HG03469 (cell line): ENCODE measurements at regions not wholly inside any gene's neighbourhood (a gene's known extent, or its start where the extent isn't known, plus 50 kb on each side); places are given as distances from the start of the nearest gene placed in this dataset.

ENCODE experiments used
- ATAC-seq: cut with Tn5 transposase; IDR thresholded peaks from one replicate; pipeline ENCODE4 v1.9.1; 2021; ENCODE audit warnings: mild to moderate bottlenecking, moderate library complexity, moderate number of reproducible peaks; ENCODE audit not compliant: unreplicated experiment

GRCh38 chr12:107271523-107271922 lies 178.2 kb upstream of the CRY1 start:
- no peak for ATAC-seq

DNA sequence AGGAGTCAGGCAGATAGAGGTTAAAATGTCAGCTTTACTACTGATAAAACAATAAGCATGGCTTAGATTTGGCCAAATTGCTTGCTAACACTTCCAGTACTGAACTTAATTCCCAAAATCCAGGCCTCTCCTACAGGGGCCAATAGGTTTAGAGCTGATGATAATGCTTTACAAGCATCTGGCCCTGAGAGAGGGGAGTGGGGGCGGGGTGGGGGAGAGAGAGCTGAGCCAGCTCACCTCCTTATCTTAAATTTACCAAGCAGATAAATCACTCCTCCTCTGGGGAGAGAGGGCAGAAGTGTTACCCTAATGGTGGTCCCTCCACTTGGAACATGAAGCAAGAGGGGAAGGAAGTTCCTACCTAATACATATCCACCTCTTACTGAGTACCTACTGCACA lies 182.2 kb upstream of the CRY1 start:
- no peak for ATAC-seq

DNA sequence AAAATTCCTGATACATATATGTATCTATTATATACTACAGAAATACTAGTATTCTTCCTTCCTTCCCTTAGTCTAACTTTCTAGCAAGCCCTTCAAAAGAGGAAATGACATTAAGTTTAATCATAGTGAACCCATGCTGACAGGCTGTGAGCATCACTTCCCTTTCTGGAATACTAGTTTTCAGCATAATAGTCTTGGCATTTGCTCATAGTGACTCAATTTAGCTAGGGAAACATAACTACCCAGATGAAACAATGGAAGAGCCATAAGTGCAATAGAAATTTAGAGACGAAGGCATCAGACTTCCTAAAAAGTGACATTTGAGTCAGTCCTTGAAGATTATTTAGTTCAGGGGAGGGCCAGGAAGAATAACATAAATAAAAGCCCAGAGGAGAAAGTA lies 184.5 kb upstream of the CRY1 start:
- no peak for ATAC-seq

DNA sequence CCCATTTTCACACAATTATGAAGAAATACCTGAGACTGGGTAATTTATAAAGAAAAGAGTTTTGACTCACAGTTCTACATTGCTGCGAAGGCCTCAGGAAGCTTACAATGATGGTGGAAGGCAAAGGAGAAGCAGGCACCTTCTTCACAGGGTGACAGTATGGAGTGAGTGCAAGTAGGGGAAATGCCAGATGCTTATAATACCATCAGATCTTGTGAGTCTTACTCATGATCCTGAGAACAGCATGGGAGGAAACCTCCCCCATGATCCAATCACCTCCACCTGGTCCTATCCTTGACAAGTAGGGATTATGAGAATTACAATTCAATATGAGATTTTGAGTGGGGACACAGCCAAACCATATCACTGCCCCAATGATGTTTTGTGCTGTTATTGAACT lies 189.3 kb upstream of the CRY1 start:
- ATAC-seq = no peak

DNA sequence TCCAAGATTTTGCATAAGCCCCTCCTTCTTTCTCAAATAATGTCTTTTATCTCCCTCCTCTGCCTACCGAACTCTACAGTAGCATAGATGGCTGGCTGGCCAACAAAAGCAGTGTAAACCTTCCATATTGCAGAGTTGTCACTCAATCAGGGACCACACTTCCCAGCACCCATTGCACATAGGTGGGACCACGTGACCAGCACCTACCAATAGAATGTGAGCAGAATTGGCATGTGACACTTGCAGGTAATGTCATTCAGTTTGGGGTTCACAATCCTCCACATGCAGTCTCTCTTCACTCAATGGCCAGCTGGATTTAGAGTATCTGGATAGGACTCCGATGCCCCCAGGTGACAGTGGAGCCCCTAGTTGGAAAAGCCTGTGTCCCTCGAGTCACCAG lies 190.3 kb upstream of the CRY1 start:
- no peak for ATAC-seq

GRCh38 chr12:107284692-107285091 lies 191.3 kb upstream of the CRY1 start:
- no peak for ATAC-seq

- no peak for ATAC-seq
Measured at GRCh38 chr12:107287436-107288413, 194.4 kb upstream of the CRY1 start.

- ATAC-seq = no peak
Measured at GRCh38 chr12:107288414-107289127, 195.2 kb upstream of the CRY1 start.

DNA sequence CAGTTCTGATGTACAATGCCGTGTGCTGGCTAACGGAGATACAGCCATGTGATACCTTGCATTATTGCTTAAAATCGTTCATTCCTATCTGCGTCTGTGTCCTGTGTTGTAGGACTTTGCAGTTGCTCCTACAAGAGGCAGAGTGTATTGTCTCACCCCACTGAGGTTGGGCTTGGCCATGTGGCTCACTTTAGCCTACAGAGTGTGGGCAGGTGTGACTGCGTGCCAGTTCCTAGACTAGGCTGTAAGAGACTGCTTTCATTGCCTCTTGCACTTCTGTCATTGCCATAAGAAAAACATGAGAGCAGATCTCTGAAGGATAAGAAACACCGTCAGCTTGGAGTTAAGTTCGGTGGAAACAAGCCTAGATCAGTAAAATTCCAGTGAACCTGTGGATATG lies 197.7 kb upstream of the CRY1 start:
- ATAC-seq = no peak

DNA sequence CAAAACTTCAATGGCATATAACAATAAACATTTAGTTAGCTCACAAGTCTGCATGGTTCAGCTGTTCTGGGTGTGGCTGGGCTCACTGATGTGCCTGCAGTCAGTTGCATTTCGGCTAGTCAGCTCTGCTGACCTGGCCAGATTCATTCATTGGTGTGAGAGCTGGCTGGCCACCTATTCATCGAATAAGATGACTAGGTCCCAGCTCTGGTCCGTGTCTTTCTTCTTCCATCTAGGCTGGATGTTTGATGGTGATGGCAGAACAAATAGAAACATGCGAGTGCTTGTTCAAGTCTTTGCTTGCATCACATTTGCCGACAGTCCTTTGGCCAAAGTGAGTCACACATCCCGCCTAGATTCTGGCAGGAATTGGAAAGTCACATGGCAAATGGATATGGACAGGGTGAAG lies 203.3 kb upstream of the CRY1 start:
- ATAC-seq = no peak

DNA sequence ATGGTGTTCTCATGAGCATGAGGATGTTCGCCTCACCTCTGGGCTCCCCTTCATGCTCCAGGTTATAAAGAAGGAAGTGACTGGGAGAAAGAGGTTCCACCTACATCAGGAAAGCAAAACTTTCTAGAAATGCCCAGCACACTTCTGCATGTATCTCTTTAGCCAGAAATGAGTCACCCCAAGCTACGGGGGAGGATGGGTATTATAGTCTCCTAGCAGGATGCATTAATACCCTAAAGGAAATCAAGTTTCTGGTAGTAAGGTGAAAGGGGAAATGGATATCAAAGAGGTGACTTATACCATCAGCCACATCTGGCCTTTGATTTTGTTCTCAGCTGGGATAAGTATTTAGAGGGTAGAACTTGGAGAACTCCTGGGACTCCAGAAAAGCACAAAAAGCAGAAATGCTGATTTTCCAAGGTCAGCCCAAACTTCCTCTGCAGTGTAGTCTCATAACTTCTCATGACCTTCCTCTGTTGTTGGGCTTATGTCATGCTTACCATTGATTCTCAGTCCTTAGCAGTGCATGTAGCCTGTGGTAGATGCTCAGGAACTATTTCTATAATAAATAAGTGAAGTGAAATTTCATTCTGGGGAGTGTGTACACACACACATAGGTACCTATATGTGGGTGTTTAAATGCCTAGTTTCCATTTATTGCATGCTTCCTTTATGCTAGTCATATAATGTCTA lies 209.4 kb upstream of the CRY1 start:
- no peak for ATAC-seq

- no peak for ATAC-seq
Measured at GRCh38 chr12:107304588-107305532, 211.5 kb upstream of the CRY1 start.

DNA sequence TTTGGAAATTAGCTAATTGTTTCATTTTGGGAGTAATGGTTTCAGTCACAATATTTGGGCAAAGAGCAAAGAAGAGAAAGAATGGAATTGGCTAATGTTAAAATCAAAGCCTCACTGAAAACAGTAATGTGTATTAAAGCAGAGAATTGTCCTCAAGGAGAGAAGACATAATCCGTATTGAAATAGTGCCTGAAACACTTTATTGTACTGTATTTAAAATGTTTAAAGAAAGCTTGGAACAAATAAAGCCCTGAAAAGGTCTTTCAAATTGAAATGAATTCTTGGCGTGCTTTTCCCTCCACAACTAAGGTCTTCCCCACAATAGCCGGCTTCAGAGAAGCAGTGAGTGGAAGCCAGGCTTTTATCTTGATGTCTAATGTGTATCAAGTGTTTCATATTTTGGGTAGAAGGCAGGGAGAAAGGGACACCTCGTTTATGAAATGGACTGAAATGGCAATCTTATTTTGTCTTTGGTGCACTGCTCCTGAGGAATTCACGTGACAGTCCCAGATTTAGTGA lies 212.9 kb upstream of the CRY1 start:
- ATAC-seq = no peak

DNA sequence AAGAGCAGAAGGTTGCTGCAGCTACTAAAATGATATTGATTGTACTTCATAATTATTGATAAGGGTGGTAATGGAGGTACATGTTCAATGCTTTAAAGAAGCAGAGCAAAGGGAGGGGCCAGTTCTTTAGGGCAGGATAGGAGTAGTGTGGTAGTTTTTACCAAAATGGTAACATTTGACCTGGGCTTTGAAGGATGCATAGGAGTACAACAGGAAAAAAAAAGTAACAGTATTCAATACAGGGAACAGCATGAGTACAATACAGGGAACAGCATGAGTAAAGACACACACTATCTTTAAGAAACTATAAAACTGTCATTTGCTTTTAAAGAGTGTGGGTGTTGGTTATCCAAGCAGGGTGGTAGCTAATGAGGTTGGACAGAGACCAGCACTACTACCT lies 215.0 kb upstream of the CRY1 start:
- no peak for ATAC-seq

DNA sequence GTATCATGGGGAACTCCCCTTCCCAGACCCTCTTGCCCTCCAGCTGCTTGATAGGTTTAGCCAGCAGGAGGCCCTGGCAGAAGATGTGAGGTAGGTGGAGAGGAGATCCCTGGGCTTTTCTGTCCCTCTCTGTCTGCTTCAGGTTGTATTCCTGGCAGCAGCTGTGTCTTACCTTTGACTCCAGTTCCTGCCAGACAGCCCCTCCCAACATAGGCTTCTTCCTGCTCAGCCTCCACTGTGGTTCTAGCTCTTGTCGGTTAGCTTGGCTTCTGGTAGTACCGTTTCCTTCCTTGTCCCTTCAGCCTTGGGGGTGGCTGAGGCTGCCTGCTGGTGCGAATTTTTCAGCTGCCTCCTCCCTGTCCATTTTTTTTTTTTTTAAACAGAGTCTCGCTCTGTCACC lies 215.7 kb upstream of the CRY1 start:
- ATAC-seq = no peak

DNA sequence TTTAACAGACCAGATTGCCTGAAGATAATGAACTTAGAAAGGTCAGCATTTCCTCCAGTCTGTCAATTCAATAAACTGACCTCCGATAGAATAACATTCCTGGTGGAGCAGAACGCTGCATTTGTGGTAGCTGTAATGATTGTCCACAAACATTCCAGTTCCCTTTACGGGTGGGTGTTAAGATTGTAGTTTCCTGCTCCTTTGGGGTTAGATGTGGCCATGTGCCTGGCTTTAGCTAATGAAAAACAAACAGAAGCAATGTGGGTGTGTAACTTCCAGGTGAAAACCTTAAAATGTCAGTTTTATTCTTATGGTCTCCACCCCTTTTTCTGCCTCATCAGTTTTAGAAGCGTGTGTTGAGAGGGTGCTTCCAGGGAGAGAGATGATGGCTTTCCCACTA lies 217.3 kb upstream of the CRY1 start:
- ATAC-seq = no peak

DNA sequence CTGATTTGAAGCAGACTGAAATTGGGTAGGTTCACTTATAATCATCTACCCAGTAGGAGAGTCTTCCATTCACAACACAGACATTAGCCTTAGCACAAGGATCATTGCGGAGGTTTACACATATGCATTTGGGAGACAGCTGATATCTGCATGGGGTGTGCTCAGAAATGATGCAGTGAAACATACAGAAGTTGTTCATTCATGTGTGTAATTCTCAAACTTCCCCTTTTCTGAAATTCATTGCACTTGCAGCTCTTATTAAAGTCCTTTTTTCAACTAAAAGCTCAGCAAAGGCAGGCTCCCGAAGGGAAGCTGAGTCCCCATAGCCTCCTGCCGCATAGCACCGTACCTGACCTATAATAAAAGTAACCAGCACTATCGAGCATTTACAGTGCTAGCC lies 218.3 kb upstream of the CRY1 start:
- no peak for ATAC-seq

GRCh38 chr12:107317751-107318555 lies 224.6 kb upstream of the CRY1 start:
- ATAC-seq = no peak

- ATAC-seq = no peak
Measured at GRCh38 chr12:107318556-107318805, 225.1 kb upstream of the CRY1 start.
